Liver (tissue), 3 donors: ENCODE measurements at regions not wholly inside any gene's neighbourhood (a gene's known extent, or its start where the extent isn't known, plus 50 kb on each side); places are given as distances from the start of the nearest gene placed in this dataset.

Experiments used
- JUND ChIP-seq, 2 donors: IDR thresholded peaks; 2 replicates each; pipeline ENCODE4 v1.6.1; 2016; ENCODE audit warnings: antibody characterized with exemption in 2 of 2
- SP1 ChIP-seq: IDR thresholded peaks from 2 replicates; pipeline ENCODE4 v1.6.1; 2018; ENCODE audit warnings: antibody characterized with exemption, mild to moderate bottlenecking
- TAF1 ChIP-seq: conservative IDR thresholded peaks from 2 replicates; pipeline ENCODE4 v1.6.1; 2016; ENCODE audit warnings: antibody characterized with exemption, mild to moderate bottlenecking
- ZBTB33 ChIP-seq: IDR thresholded peaks from 2 replicates; pipeline ENCODE4 v1.6.1; 2016; ENCODE audit warnings: antibody characterized with exemption
- TF ChIP-seq, protein P1 (sequence below): fragments of 150-350 bp; IDR thresholded peaks from 2 replicates; pipeline ENCODE4 v1.5.1; 2017; ENCODE audit warnings: improper control_type of control experiment, low read depth, low read length; ENCODE audit not compliant: missing input control
- TF ChIP-seq, protein P2 (sequence below): IDR thresholded peaks from 2 replicates; pipeline ENCODE4 v1.6.1; 2016; ENCODE audit warnings: antibody characterized with exemption, mild to moderate bottlenecking
- donor health status: healthy.
- donor health status: healthy.

- TF ChIP-seq, protein P1, sequence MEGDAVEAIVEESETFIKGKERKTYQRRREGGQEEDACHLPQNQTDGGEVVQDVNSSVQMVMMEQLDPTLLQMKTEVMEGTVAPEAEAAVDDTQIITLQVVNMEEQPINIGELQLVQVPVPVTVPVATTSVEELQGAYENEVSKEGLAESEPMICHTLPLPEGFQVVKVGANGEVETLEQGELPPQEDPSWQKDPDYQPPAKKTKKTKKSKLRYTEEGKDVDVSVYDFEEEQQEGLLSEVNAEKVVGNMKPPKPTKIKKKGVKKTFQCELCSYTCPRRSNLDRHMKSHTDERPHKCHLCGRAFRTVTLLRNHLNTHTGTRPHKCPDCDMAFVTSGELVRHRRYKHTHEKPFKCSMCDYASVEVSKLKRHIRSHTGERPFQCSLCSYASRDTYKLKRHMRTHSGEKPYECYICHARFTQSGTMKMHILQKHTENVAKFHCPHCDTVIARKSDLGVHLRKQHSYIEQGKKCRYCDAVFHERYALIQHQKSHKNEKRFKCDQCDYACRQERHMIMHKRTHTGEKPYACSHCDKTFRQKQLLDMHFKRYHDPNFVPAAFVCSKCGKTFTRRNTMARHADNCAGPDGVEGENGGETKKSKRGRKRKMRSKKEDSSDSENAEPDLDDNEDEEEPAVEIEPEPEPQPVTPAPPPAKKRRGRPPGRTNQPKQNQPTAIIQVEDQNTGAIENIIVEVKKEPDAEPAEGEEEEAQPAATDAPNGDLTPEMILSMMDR: no peak
- no peak for TF ChIP-seq SP1
- no peak for TF ChIP-seq ZBTB33
- no peak for TF ChIP-seq TAF1
- TF ChIP-seq JUND (IDR thresholded peaks at IDR 0.05): no peak
- TF ChIP-seq, protein P2, sequence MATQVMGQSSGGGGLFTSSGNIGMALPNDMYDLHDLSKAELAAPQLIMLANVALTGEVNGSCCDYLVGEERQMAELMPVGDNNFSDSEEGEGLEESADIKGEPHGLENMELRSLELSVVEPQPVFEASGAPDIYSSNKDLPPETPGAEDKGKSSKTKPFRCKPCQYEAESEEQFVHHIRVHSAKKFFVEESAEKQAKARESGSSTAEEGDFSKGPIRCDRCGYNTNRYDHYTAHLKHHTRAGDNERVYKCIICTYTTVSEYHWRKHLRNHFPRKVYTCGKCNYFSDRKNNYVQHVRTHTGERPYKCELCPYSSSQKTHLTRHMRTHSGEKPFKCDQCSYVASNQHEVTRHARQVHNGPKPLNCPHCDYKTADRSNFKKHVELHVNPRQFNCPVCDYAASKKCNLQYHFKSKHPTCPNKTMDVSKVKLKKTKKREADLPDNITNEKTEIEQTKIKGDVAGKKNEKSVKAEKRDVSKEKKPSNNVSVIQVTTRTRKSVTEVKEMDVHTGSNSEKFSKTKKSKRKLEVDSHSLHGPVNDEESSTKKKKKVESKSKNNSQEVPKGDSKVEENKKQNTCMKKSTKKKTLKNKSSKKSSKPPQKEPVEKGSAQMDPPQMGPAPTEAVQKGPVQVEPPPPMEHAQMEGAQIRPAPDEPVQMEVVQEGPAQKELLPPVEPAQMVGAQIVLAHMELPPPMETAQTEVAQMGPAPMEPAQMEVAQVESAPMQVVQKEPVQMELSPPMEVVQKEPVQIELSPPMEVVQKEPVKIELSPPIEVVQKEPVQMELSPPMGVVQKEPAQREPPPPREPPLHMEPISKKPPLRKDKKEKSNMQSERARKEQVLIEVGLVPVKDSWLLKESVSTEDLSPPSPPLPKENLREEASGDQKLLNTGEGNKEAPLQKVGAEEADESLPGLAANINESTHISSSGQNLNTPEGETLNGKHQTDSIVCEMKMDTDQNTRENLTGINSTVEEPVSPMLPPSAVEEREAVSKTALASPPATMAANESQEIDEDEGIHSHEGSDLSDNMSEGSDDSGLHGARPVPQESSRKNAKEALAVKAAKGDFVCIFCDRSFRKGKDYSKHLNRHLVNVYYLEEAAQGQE: no peak
These were observed 70.5 kb upstream of the ZNF618 start for GRCh38 chr9:113805486-113806132.
